ENCODE measurements at regions not wholly inside any gene's neighbourhood (a gene's known extent, or its start where the extent isn't known, plus 50 kb on each side); places are given as distances from the start of the nearest gene placed in this dataset.

GRCh38 chr6:50102676-50103075 lies 52.9 kb upstream of the DEFB112 start:
- no peak for DNase-seq (ENCODE audit: low read depth in 3 of 3, low spot score in 2 of 3)

GRCh38 chr6:50110587-50110986 lies 60.9 kb upstream of the DEFB112 start:
- no peak for DNase-seq (ENCODE audit: low read depth in 3 of 3, low spot score in 2 of 3)

- no peak for DNase-seq (ENCODE audit: low read depth in 3 of 3, low spot score in 2 of 3)
Observed at GRCh38 chr6:50112981-50113857, 63.5 kb upstream of the DEFB112 start.

- no peak for DNase-seq (ENCODE audit: low read depth in 3 of 3, low spot score in 2 of 3)
Observed at GRCh38 chr6:50116390-50116789, 66.7 kb upstream of the DEFB112 start.

- DNase-seq (ENCODE audit: low read depth in 3 of 3, low spot score in 2 of 3), result no peak
Observed at GRCh38 chr6:50116797-50117542, 67.2 kb upstream of the DEFB112 start.

- DNase-seq (ENCODE audit: low read depth in 3 of 3, low spot score in 2 of 3), result no peak
Observed at GRCh38 chr6:50120300-50120699, 70.6 kb upstream of the DEFB112 start.

- no peak for DNase-seq (ENCODE audit: low read depth in 3 of 3, low spot score in 2 of 3)
Observed at GRCh38 chr6:50123688-50124087, 74.0 kb upstream of the DEFB112 start.

GRCh38 chr6:50124572-50124971 lies 74.8 kb upstream of the DEFB112 start:
- DNase-seq (ENCODE audit: low read depth in 3 of 3, low spot score in 2 of 3), result no peak

GRCh38 chr6:50128420-50129005 lies 78.8 kb upstream of the DEFB112 start:
- peak in 1 of 3 donors; percentile 1 for DNase-seq (ENCODE audit: low read depth in 3 of 3, low spot score in 2 of 3)

- no peak for DNase-seq (ENCODE audit: low read depth in 3 of 3, low spot score in 2 of 3)
Observed at GRCh38 chr6:50135968-50136367, 86.2 kb upstream of the DEFB112 start.

- DNase-seq (ENCODE audit: low read depth in 3 of 3, low spot score in 2 of 3), result no peak
Observed at GRCh38 chr6:50141100-50141499, 91.4 kb upstream of the DEFB112 start.

- DNase-seq (ENCODE audit: low read depth in 3 of 3, low spot score in 2 of 3), result no peak
Observed at GRCh38 chr6:50143011-50143719, 93.4 kb upstream of the DEFB112 start.

- DNase-seq (ENCODE audit: low read depth in 3 of 3, low spot score in 2 of 3), result no peak
Observed at GRCh38 chr6:50145125-50145524, 95.4 kb upstream of the DEFB112 start.

GRCh38 chr6:50147371-50147770 lies 97.6 kb upstream of the DEFB112 start:
- no peak for DNase-seq (ENCODE audit: low read depth in 3 of 3, low spot score in 2 of 3)

GRCh38 chr6:50180646-50181045 lies 130.9 kb upstream of the DEFB112 start:
- no peak for DNase-seq (ENCODE audit: low read depth in 3 of 3, low spot score in 2 of 3)

GRCh38 chr6:50185006-50185405 lies 135.3 kb upstream of the DEFB112 start:
- no peak for DNase-seq (ENCODE audit: low read depth in 3 of 3, low spot score in 2 of 3)

GRCh38 chr6:50187351-50187921 lies 137.7 kb upstream of the DEFB112 start:
- no peak for DNase-seq (ENCODE audit: low read depth in 3 of 3, low spot score in 2 of 3)

GRCh38 chr6:50198245-50198644 lies 148.5 kb upstream of the DEFB112 start:
- no peak for DNase-seq (ENCODE audit: low read depth in 3 of 3, low spot score in 2 of 3)

GRCh38 chr6:50202766-50203165 lies 153.0 kb upstream of the DEFB112 start:
- no peak for DNase-seq (ENCODE audit: low read depth in 3 of 3, low spot score in 2 of 3)

GRCh38 chr6:50211582-50211981 lies 161.9 kb upstream of the DEFB112 start:
- no peak for DNase-seq (ENCODE audit: low read depth in 3 of 3, low spot score in 2 of 3)

GRCh38 chr6:50213146-50213545 lies 163.4 kb upstream of the DEFB112 start:
- DNase-seq (ENCODE audit: low read depth in 3 of 3, low spot score in 2 of 3), result no peak
